ENCODE measurements at regions not wholly inside any gene's neighbourhood (a gene's known extent, or its start where the extent isn't known, plus 50 kb on each side); places are given as distances from the start of the nearest gene placed in this dataset.

DNA sequence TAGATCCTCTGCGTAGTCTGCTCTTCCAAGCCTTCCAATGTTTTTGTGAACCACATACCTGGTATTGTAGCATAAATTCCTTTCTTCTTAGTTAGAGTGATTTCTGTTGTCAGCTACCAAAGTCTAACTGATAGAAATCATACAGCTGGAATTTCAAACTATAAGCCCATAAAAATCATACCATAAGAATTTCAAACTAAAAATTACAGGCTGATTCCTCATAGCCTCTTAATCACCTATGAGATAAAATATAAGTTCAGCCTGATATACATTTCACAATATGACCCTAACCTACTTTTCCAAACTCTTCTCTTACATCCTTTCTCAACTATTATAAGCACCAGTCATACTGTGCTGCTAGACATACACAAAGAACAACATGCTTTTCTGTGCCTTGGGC is 64.8 kb downstream of the PTHLH start:
- DNase-seq: no peak

DNA sequence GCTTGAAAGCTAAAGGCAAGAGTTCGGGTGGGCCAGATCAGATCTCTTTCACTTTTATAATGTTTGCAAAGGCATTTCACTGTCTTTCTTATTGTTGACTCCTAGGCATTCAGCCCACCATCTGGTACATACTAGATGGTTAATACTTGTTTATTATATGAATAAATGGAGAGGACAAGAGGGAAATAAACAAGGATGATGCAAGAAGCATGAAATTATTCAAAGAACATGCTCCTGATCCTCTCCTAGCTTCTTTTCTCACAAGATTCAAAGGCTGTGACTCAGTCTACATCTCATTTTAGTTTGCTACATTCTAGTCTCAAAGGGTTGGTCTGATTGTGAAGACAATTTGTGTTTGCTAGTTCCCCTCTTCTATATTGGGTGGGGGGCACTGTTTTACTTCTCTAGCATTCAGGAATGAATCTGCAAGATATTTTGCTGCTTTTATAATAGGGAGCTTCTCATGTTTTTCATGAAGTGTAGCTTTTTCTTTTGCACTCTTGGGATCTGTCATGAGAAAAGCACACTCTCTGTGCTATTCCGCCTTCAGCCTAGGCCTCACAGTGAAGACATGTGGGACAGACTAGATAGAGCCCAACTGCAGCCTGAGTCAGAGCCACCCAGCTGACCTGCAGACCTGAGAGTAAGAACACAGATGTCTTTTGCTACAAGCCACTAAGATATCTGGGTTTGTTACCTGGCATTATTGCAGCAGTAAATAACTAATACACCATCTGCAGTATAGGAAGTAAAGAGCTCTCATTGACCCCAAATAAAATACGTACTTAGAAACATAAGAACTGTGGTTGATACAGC is 65.7 kb downstream of the PTHLH start:
- DNase-seq: no peak

DNA sequence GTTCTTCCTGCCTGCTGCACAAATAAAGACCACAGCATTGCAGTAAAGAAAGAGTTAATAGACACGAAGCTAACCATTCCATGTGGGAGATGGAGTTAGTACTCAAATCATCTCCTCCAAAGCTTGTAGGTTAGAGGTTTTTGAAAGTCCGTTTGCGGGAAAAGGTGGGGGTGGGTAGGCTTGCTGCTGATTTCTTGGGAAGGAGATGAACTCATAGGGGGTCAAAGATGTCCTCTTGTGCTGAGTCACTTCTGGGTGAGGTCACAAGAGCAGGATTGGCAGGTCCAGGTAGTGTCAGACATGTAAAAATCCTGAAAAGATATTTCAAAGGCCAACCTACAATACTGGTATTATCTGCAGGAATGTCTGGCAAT is 66.4 kb downstream of the PTHLH start:
- no peak for DNase-seq

DNA sequence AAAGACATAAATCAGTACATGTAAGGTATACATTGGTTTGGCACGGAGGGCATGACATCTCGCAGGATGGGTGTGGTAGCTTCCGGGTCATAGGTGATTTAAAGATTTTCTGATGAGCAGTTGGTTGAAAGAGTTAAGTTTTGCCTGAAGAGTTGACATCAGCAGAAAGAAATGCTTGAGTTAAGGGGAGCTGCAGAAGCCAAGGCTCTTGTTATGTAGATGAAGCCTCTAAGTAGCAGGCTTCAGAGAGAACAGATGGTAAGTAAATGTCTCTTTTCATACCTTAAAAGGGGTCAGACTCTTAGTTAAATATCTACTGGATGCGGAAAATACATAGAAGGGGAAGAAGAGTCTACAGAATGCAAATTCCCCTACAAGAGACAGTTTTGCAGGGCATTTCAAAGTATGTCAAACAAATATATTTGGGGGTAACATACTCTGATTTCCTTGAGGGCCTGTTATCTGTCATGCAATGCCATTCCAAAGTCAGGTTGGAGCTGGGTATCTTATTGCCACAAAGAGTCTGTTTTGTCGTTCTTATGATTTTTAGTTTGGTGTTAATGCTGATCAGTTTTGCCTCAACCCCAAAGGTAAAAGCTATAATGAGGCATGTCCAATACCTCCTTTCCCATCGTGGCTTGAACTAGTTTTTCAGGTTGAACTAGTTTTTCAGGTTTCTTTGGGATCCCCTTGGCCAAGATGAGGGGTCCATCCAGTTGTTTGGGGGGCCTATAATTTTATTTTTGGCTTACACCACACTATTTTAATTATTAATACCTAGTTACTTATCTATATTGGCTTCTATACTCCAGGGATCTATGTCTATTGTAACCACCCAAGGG is 67.0 kb downstream of the PTHLH start:
- DNase-seq: no peak

DNA sequence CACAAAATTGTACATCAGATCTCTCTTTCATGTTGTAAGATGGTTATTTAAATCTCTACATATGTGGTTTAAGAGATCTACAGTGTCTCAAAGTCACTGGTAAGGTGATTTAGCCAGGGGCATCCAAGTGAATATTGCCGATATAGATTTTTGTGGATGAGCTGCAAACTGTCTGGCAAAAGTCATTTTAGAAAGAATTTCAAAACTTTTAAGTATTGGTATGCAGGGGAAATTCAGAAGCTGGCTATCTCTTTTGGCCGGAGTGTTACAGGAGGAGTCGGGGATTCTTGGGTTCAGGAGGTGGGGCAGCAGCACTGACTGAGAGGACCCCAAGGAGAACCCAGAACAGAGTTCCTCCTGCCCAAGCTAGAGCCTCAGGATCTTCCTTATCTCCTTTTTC is 69.9 kb downstream of the PTHLH start:
- DNase-seq: no peak

DNA sequence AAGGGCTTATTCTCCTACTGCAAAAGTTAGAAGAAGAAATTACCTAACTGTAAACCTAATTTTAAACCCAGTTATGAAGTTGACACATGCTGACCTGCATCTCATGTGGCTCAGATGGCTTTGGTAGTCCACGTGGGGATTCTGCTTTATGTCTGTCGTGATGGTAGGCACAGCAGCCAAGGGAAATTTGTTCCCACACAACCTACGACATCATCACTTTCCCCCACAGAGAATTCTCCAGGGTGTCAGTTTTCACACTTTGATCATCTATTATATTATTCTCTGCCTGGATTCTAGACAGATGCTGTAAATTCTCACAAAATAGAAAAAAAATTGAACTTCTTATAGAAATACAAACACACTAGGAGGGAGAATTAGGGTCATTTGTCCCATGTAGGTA is 70.6 kb downstream of the PTHLH start:
- DNase-seq: no peak

DNA sequence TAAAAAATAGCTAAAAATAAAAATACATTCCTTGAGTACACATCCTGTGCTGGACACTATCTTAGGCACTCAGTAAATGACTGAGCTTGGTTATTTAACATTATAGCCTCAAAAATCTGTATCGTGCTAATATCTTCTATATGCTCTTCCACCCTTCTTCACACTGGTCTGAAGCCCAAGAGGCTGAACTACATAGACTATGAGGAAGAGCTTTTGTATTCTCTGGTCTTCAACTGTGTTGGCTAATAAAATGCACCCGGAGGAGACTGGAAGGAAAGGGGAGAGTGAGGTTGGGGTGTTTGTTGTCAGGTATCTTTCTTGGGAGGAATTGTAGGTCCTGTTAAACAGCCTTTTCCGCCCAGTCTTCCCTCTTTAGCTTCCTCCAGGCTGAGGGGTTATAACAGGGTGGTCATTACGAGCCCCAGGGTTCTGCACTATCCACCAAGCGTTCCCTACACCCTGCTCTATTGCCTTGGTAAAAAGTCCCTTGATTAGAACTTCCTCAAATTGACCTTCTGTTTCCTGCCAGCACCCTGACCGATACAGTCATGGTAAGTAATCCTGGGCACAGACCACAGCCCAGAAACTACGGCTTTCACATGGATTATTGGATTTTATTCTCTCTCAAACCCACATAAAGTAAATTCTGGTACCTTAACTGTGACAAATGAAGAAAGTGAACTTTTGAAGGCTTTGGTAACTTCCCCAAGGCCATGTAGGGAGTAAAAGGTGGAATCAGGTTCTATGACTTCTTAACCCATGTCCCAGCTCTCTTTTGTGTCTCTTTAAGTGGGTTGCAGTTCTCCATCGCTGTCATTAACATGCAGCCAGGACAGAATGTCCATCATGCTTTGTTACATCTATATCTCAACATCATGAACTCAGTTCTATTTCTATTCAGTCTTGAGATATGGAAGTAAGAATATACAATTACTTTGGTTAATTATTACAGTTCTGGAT is 71.3 kb downstream of the PTHLH start:
- DNase-seq: no peak

DNA sequence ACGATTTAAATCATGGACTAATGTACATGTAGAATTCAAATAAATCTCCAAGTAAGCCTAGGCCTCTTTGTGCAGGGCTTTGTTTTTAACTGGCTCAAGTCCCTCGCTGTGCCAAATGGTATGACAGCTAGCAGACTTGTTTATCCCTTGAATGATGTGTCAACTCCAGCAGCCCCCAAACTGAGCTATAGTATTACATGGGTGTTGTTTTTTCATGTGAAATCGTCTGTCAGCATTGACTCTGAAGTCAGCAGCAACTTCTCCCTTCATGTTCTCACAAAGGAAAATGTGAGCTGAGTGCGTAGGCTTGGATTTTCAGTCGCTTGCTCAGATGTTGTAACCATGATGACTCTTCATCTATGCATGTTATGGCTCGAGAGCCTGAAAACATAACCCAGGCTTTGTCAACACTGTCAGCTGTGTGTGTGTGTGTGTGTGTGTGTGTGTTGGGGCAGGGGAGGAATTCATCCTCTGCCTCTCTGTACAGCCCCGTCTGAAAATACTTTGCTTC is 73.3 kb downstream of the PTHLH start:
- peak; percentile 0 to 1 for DNase-seq

DNA sequence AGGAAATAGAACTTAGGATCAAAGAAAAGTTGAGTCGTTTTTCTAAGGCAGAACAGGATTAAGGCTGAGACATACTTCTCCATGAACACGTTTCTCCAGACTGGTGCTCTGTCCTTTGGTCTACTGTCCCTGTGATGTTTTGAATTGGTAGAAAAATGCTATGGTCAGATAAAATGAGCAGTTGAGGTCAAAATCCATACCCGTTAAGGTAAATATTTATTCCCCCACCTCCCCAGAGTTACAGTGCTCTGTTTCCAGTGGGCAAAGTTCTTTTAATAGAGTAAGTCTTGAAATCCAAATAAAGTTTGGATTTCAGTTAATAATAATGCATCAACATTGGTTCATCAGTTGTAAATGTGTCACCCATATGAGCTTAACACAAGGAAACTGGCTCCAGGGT is 74.5 kb downstream of the PTHLH start:
- no peak for DNase-seq

DNA sequence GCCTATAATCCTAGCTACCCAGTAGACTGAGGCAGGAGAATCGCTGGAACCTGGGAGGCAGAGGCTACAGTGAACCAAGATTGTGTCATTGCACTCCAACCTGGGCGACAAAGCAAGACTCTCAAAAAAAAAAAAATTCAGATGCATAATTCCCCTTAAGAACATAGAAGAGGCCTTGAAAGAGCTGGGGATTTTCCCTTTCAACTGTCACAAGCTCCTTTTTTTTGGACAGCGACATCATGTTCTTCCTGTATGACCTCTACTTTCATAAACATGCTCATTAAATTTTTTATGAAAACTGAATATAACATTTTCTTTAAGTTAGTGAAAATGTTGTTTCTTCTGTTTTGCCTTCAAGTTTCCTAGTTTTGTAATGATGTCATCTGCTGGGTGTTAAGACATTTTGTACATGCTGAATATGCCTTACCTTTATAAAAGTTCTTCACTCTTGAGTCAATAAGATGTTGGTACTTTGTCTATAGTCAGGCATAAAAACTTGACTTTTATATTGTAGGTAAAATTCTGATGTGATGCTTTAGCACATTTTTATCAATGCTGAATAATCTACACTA is 76.0 kb downstream of the PTHLH start:
- no peak for DNase-seq

DNA sequence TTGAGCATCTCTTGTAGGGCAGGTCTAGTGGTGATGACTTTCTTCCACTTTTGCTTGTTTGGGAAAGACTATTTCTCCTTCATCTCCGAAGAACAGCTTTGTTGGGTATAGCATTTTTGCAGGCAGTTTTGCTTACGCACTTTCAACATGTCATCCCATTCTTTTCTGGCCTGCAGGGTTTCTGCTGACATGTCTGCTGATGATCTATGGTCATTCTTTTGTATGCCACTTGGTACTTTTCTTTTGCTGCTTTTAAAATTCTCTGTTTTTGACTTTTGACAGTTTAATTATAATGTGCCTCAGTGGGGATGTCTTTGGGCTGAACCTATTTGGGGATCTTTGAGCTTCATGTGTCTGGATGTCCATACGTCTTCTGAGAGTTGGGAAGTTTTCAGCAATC is 78.2 kb downstream of the PTHLH start:
- no peak for DNase-seq

DNA sequence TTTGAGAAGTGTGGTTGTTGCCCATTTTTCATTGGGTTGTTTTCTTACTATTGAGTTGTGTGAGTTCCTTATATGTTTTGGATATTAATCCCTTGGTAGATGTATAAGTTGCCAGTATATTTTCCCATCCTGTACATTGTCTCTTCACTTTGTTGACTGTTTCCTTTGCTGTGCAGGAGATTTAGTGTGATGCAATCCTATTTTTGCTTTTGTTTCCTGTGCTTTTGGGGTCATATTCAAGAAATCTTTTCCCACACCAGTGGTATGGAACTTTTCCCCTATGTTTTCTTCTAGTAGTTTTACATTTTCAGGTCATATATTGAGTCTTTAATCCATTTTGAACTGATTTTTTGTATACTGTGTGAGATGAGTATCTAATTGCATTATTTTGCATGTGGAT is 92.8 kb downstream of the PTHLH start:
- DNase-seq: no peak

DNA sequence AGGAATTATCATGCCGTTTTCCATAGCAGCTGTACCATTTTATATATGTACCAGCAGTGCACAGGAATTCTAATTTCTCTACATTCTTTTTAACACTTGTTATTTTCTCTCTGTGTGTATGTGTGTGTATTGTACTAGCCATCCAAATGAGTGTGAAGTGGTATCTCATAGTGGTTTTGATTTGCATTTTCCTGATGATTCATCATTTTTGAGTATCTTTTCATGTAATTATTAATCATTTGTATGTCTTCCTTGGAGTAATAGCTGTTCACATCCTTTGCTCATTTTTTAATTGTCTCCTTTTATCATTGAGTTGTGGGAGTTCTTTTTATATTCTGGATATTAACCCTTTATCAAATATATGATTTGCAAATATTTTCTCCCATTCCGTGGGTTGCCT is 95.6 kb upstream of the MANSC4 start:
- DNase-seq: no peak

DNA sequence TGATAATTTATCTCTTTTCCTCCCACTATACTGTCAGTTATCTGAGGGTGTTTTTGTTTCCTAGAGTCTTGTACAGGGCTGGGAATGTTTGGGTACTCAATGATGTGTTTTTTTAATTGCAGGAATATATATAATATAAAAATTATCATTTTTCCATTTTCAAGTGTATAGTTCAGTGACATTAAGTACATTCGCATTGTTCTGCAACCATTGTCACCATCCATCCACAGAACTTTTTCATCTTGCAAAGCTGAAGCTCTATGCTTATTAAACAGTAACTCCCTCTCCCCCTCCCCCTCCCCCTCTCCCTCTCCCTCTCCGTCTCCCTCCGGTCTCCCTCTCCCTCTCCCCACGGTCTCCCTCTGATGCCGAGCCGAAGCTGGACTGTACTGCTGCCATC is 93.0 kb upstream of the MANSC4 start:
- no peak for DNase-seq

DNA sequence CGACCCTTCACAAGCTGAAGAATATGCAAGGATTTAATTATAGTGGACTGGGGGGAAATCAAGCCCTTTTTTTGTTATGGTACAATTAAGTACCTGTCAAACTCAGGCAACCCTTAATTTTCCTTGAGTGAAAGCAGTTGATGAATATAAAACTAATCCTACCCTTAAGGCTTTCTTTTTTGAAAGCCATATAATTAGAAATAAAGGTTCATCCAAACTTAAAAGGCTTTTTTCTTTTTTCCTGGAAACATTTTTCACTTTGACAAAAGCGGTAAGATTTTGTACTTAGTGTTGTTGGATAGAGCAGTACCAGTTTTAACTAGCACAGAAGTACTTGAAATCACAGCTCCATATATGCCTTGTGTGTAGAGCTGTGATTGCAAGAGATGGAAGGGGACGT is 91.9 kb upstream of the MANSC4 start:
- DNase-seq: no peak

DNA sequence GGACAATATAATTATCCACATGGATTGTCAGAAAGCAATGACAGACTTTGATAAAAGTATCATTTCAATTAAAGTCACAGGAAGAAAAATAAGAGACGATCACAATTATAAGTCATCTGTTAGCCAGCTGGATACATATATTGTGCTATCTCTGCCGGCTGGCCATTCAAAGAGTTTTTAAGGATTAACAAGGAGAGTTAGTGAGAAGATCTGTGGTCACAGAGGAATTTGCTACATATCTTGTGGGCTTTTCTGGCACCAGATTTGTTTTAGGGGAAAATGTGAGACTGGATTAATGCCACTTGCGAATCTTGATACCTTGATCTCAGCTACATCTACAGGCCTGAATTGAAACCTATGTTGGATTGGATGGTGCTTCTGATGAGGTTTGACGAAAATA is 90.9 kb upstream of the MANSC4 start:
- no peak for DNase-seq

DNA sequence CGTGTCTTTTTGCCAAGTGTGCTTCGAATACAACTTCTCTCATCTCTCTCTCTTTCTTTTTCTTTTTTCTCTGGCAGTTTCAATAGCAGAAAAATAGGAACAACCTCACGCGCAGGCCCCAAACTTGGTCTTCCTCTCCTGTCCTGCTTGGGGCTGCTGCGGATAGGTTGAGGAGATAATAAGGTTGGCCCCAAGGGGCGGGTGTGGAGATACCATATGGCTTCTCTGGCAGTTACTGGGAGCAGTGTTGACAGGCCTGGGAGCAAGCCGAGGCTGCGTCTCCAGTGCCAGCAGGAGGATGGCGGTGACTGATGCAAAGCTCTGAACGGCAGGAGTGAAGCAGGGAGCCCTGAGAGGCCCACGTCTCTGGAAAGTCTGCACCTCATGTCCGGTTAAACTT is 89.5 kb upstream of the MANSC4 start:
- no peak for DNase-seq

DNA sequence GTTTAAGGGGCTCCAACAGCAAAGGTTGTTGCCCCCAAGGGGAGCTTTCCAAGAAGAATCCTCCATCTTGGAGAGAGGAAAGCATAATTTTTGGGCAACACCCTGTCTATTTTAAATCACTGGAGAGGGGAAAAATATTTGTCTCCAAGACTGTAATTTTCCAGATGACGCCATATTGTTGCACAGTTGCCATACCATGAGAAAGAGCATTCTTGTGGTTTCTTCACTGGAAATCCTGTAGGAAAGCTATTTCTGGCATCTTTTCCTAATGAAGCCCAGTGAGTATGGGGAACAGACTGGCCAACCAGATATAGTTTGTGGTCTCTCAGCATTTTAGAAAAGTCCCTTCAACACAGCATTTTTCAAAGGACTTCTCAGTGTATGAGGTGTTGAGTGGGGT is 88.1 kb upstream of the MANSC4 start:
- no peak for DNase-seq

DNA sequence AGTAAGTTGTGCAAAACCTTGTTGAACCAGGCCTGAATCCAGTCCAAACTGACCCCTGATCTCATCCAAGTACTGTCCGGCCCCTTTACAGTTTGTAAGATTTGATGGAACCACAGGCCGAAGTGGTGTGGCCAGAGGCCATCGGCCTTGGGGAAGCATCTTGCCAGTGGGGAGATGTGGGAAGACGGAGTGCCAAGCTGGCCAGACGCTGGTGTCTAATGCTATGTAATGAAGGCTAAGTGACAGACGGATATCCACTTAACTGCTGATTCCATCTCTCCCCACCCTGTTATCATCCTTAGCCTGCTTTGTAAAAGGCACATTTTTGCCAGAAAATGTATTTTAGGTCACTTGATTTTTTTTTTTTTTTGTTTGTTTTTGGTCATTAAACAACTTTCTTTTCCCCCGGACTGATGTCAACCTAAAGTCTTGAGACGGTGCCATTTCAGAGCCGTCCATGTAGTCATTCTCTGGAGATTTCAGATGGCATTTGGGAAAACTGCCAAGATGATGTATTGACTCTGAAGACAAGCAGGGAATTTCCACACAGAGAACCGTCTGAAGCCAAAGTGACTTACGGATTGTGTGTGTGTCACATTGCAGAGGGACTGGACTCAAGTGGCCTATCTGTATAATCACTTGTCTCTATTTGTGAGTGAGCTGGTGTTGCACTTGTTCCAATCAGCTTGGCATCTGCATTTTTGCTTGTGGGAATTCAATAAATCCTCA is 86.5 kb upstream of the MANSC4 start:
- DNase-seq: no peak

DNA sequence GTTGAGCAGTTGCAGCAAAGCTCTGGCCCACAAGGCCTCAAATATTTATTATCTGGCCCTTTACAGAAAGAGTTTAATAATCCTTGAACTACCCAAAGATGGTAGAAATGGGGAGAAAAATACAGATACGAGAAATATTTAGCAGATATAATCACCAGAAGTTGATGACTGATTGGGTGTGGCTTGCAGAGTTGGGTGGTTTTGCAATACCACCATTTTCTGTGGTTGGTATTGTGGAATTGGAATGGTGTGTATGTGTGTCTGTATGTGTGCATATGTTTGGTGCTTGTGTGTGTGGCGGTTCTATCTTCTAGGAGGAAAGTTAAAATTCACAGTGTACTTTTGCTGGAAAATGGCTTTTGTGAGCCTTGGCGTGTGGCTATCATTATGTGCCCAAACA is 85.4 kb upstream of the MANSC4 start:
- DNase-seq: no peak

DNA sequence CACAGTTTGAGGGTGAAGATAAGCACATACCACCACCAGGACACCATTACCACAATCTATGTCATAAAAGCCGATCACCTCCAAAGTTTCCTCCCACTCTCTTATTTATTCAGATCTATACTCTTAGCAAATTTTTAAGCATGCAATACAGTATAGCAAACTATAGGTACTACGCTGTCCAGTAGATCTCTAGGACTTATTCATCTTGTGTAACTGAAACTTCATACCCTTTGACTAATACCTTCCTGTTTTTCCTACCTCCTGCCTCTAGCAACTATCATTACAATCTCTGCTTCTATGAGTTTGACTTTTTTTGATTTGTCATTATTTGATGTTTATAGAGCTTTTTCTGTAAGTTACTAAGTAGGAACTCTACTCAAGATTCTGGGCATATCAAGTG is 84.5 kb upstream of the MANSC4 start:
- DNase-seq: no peak

DNA sequence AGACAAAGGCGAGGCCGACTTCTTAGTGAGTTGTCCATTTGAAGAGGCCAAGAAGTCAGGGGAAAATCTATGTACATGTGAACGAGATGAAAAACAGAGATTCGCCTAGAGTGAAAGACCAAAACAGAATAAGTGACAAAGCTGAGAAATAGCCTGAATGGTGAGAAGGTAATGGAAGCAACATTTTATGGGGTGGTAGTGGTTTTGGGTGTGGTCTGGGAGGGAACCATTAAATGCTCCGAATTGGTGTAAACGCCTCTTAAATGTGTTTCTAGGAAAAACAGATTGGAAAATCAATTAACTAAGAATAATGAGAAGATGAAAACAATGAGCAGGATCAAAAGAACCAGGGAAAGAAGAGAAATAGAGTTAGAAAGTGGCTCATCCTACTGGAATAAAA is 83.8 kb upstream of the MANSC4 start:
- no peak for DNase-seq

Data from activated CD4-positive, alpha-beta T cell treated with anti-CD3 and anti-CD28 coated beads, Interleukin-2, amount 50 U/mL, for 4 hours (primary cell).